ENCODE measurements at regions not wholly inside any gene's neighbourhood (a gene's known extent, or its start where the extent isn't known, plus 50 kb on each side); places are given as distances from the start of the nearest gene placed in this dataset.

GRCh38 chr1:47661040-47661439, 223.2 kb downstream of the FOXD2 start:
- TF ChIP-seq CTCF (IDR thresholded peaks at IDR 0.05): no peak
- no peak for TF ChIP-seq POLR2A (IDR thresholded peaks at IDR 0.05)

Data from uterus (tissue), 2 donors.